Calu3 (cell line): ENCODE measurements at regions not wholly inside any gene's neighbourhood (a gene's known extent, or its start where the extent isn't known, plus 50 kb on each side); places are given as distances from the start of the nearest gene placed in this dataset.

ENCODE experiments used
- BruUV-seq: library from RNA; stranded (reverse); fragments of 400-500 nt; replicated peaks from 2 replicates; lab custom pipeline; 2021; lab: Mats Ljungman, UMichigan
- CTCF ChIA-PET: fragments of 300-600 bp; sonication (Branson Sonifier 250); formaldehyde crosslinking; loops from one replicate; lab custom pipeline; 2022; ENCODE audit warnings: antibody characterized with exemption; lab: Charles Lee
- DNase-seq: peaks from one replicate; pipeline ENCODE4 v3.0.0; 2022
- H3K27ac Mint-ChIP-seq: one replicate; pipeline ENCODE4 v1.8.0; 2022; ENCODE audit warnings: mixed read lengths; ENCODE audit not compliant: unreplicated experiment
- H3K27me3 Mint-ChIP-seq: one replicate; pipeline ENCODE4 v1.8.0; 2022; ENCODE audit warnings: mixed read lengths; ENCODE audit not compliant: unreplicated experiment
- H3K36me3 Mint-ChIP-seq: one replicate; pipeline ENCODE4 v1.8.0; 2022; ENCODE audit warnings: mild to moderate bottlenecking, moderate library complexity, mixed read lengths; ENCODE audit not compliant: insufficient read depth, unreplicated experiment
- H3K4me1 Mint-ChIP-seq: one replicate; pipeline ENCODE4 v1.8.0; 2022; ENCODE audit warnings: mild to moderate bottlenecking, low read depth, mixed read lengths; ENCODE audit not compliant: unreplicated experiment
- H3K4me3 Mint-ChIP-seq: one replicate; pipeline ENCODE4 v1.8.0; 2022; ENCODE audit warnings: mild to moderate bottlenecking, low read depth, moderate library complexity, mixed read lengths; ENCODE audit not compliant: unreplicated experiment
- H3K9me3 Mint-ChIP-seq: one replicate; pipeline ENCODE4 v1.8.0; 2022; ENCODE audit warnings: low read depth, mixed read lengths; ENCODE audit not compliant: unreplicated experiment
- CTCF ChIP-seq: fragments of 200-600 bp; IDR thresholded peaks from one replicate; pipeline ENCODE4 v1.8.0; 2022; ENCODE audit warnings: antibody characterized with exemption; ENCODE audit not compliant: unreplicated experiment
- intact Hi-C: fragments of 100-400 bp; cut with micrococcal nuclease; formaldehyde crosslinking; loops from one replicate; pipeline ENCODE4 v1.10.0; 2022; ENCODE audit not compliant: unreplicated experiment

DNA sequence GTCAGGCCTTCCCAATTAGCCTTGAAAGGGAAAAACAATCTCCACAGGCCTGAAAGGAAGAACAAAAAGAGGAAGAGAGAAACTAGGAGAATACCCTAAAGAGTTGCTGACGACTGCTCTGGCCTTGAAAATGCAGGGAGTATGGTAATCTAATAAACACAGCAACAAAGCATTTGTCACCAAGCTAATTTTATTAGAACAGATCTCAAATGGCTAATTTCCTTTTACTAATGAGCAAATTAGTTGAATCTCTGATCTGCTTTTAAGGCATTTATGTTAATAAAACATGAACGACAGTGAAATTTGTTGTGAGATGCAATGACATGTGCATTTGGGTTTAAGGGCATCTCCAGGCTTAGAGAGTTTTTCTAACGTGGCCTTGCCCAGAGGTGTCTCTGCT lies 212.2 kb downstream of the BUD13 start:
- peaks cover 36% of the 10 kb centered on the region for H3K27me3 Mint-ChIP-seq
- CTCF ChIA-PET, result no interaction called here
- H3K27ac Mint-ChIP-seq, result no peak overlapping the region

DNA sequence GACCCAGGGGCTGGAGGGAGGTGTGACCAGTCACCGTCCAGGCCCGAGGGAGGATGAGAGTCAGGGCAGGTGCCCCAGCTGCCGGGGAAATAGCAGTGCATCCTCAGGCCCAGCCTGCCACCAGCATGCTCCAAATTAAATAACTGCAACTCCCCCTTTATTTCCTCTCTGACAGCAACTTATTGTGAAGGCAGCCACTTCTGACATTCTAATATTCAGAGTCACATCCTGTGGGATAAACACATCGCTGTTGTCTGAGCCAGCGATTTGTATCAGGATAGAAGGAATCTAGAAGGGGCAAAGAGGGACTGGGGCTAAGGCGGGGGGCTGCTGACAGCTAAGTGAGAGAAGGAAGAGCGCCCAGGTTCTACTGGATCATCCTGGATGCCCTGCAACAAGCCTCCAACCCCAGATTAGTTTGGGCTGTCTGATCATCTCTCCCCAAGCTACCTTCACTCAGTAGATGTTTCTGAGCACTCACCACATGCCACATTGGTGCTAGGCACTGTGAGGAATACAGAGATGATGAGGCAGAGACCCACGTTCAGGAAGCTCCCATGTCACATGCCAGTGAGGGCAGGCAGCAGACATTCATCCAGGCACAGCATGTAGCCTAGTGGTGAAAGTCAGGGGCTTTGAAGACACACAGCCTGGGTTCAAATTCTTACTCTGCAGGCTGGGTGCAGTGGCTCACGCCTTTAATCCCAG lies 214.1 kb downstream of the BUD13 start:
- BruUV-seq, result no TSS peak
- peaks cover 54% of the 10 kb centered on the region for H3K27me3 Mint-ChIP-seq
- CTCF ChIA-PET, result no interaction called here

More for the DNA sequence above, 212.2 kb downstream of the BUD13 start:
- H3K4me1 Mint-ChIP-seq, result peaks cover 12% of the 10 kb centered on the region
- intact Hi-C loops, result loop anchor here (5.0 kb wide), 1 partner anchor 208 kb away; no protein-coding TSS in a partner anchor
- no TSS peak for BruUV-seq
- no peaks in the 10 kb centered on the region for H3K36me3 Mint-ChIP-seq
- H3K4me3 Mint-ChIP-seq, result no peak overlapping the region
- DNase-seq, result no peak
- H3K9me3 Mint-ChIP-seq, result peaks cover 4% of the 10 kb centered on the region
- no peak for TF ChIP-seq CTCF

GRCh38 chr11:116557282-116557681 lies 215.5 kb downstream of the BUD13 start:
- H3K36me3 Mint-ChIP-seq, result no peaks in the 10 kb centered on the region

More for the DNA sequence above, 214.1 kb downstream of the BUD13 start:
- no peak for DNase-seq
- H3K4me3 Mint-ChIP-seq, result no peak overlapping the region
- H3K36me3 Mint-ChIP-seq, result no peaks in the 10 kb centered on the region
- peaks cover 11% of the 10 kb centered on the region for H3K4me1 Mint-ChIP-seq
- H3K27ac Mint-ChIP-seq, result no peak overlapping the region
- intact Hi-C loops, result no loop called here
- no peak for TF ChIP-seq CTCF
- no peaks in the 10 kb centered on the region for H3K9me3 Mint-ChIP-seq

GRCh38 chr11:116556483-116556882 lies 216.3 kb downstream of the BUD13 start:
- TF ChIP-seq CTCF, result no peak
- no peak for DNase-seq
- Mint-ChIP-seq H3K9me3 (no peaks in the 10 kb centered on the region), H3K4me3 (no peak overlapping the region), H3K4me1 (no peaks in the 10 kb centered on the region), H3K27ac (no peak overlapping the region), H3K36me3 (no peaks in the 10 kb centered on the region), H3K27me3 (peaks cover 67% of the 10 kb centered on the region)
- BruUV-seq, result no TSS peak
- intact Hi-C loops, result no loop called here
- CTCF ChIA-PET, result no interaction called here

More at GRCh38 chr11:116557282-116557681, 215.5 kb downstream of the BUD13 start:
- Mint-ChIP-seq H3K9me3 (no peaks in the 10 kb centered on the region), H3K4me3 (no peak overlapping the region), H3K27ac (no peak overlapping the region), H3K27me3 (peaks cover 59% of the 10 kb centered on the region), H3K4me1 (no peaks in the 10 kb centered on the region)
- no peak for DNase-seq
- BruUV-seq, result no TSS peak
- no peak for TF ChIP-seq CTCF
- intact Hi-C loops, result no loop called here
- CTCF ChIA-PET, result no interaction called here
